ENCODE measurements at regions not wholly inside any gene's neighbourhood (a gene's known extent, or its start where the extent isn't known, plus 50 kb on each side); places are given as distances from the start of the nearest gene placed in this dataset.

- H3K27me3 ChIP-seq (ENCODE audit: control insufficient read depth, insufficient read depth, low read length): no peaks in the 10 kb centered on the region
- no peaks in the 10 kb centered on the region for H3K9me3 ChIP-seq (ENCODE audit: control insufficient read depth, insufficient read depth, low read depth, low read length)
- H3K79me2 ChIP-seq (ENCODE audit: control insufficient read depth, insufficient read depth, low read length): no peaks in the 10 kb centered on the region
- H3K36me3 ChIP-seq (ENCODE audit: control insufficient read depth, insufficient read depth, low read length): no peaks in the 10 kb centered on the region
- H3K4me1 ChIP-seq (ENCODE audit: control insufficient read depth, extremely low read depth, insufficient read depth, low read length): no peaks in the 10 kb centered on the region
- H3K4me3 ChIP-seq (replicated peaks in 1 of 4; ENCODE audit: control extremely low read depth in 1 of 4, insufficient read depth in 1 of 4, low read depth in 3 of 4, low read length in 4 of 4): no peak overlapping the region
- no peak overlapping the region for H2AFZ ChIP-seq (ENCODE audit: low read length)
- no peak overlapping the region for H3K27ac ChIP-seq (ENCODE audit: insufficient read depth, low read length)
- H3K4me2 ChIP-seq (ENCODE audit: extremely low read depth, insufficient read depth, low read length): no peak overlapping the region
- DNase-seq (ENCODE audit: low read depth in 2 of 2): peak in 1 of 2 donors; percentile 20
- TF ChIP-seq CTCF (conservative IDR thresholded peaks at IDR 0.05 in 1 of 2, IDR thresholded peaks at IDR 0.05 in 1 of 2; ENCODE audit: low read depth in 1 of 2, low read length in 2 of 2) (peak in 1 of 2 donors; percentile 15), EZH2 (IDR thresholded peaks at IDR 0.05; ENCODE audit: low read length, missing control alignments) (no peak)
- no peaks in the 10 kb centered on the region for H4K20me1 ChIP-seq (ENCODE audit: control insufficient read depth, extremely low read depth, insufficient read depth, low read length)
- H3K9ac ChIP-seq (ENCODE audit: insufficient read depth, low read length): no peak overlapping the region
Observed at GRCh38 chr2:142603759-142604158, 273.7 kb upstream of the KYNU start.

GRCh38 chr2:142602418-142602989 is 275.0 kb upstream of the KYNU start:
- no peak for TF ChIP-seq CTCF (conservative IDR thresholded peaks at IDR 0.05 in 1 of 2, IDR thresholded peaks at IDR 0.05 in 1 of 2; ENCODE audit: low read depth in 1 of 2, low read length in 2 of 2)
- H3K79me2 ChIP-seq (ENCODE audit: control insufficient read depth, insufficient read depth, low read length): no peaks in the 10 kb centered on the region

GRCh38 chr2:142601794-142602193 is 275.7 kb upstream of the KYNU start:
- no peak for TF ChIP-seq EZH2 (IDR thresholded peaks at IDR 0.05; ENCODE audit: low read length, missing control alignments)
- no peak for TF ChIP-seq CTCF (conservative IDR thresholded peaks at IDR 0.05 in 1 of 2, IDR thresholded peaks at IDR 0.05 in 1 of 2; ENCODE audit: low read depth in 1 of 2, low read length in 2 of 2)
- Histone ChIP-seq H3K9me3 (ENCODE audit: control insufficient read depth, insufficient read depth, low read depth, low read length) (no peaks in the 10 kb centered on the region), H3K36me3 (ENCODE audit: control insufficient read depth, insufficient read depth, low read length) (no peaks in the 10 kb centered on the region), H3K4me3 (replicated peaks in 1 of 4; ENCODE audit: control extremely low read depth in 1 of 4, insufficient read depth in 1 of 4, low read depth in 3 of 4, low read length in 4 of 4) (no peak overlapping the region), H3K27ac (ENCODE audit: insufficient read depth, low read length) (no peak overlapping the region), H2AFZ (ENCODE audit: low read length) (no peak overlapping the region), H3K9ac (ENCODE audit: insufficient read depth, low read length) (no peak overlapping the region), H3K79me2 (ENCODE audit: control insufficient read depth, insufficient read depth, low read length) (no peaks in the 10 kb centered on the region), H3K27me3 (ENCODE audit: control insufficient read depth, insufficient read depth, low read length) (no peaks in the 10 kb centered on the region), H3K4me1 (ENCODE audit: control insufficient read depth, extremely low read depth, insufficient read depth, low read length) (no peaks in the 10 kb centered on the region), H3K4me2 (ENCODE audit: extremely low read depth, insufficient read depth, low read length) (no peak overlapping the region), H4K20me1 (ENCODE audit: control insufficient read depth, extremely low read depth, insufficient read depth, low read length) (no peaks in the 10 kb centered on the region)
- no peak for DNase-seq (ENCODE audit: low read depth in 2 of 2)

More at GRCh38 chr2:142602418-142602989, 275.0 kb upstream of the KYNU start:
- H3K36me3 ChIP-seq (ENCODE audit: control insufficient read depth, insufficient read depth, low read length): no peaks in the 10 kb centered on the region
- no peaks in the 10 kb centered on the region for H3K27me3 ChIP-seq (ENCODE audit: control insufficient read depth, insufficient read depth, low read length)
- H3K4me3 ChIP-seq (replicated peaks in 1 of 4; ENCODE audit: control extremely low read depth in 1 of 4, insufficient read depth in 1 of 4, low read depth in 3 of 4, low read length in 4 of 4): no peak overlapping the region
- no peaks in the 10 kb centered on the region for H3K4me1 ChIP-seq (ENCODE audit: control insufficient read depth, extremely low read depth, insufficient read depth, low read length)
- H3K27ac ChIP-seq (ENCODE audit: insufficient read depth, low read length): no peak overlapping the region
- H4K20me1 ChIP-seq (ENCODE audit: control insufficient read depth, extremely low read depth, insufficient read depth, low read length): no peaks in the 10 kb centered on the region
- no peak overlapping the region for H3K4me2 ChIP-seq (ENCODE audit: extremely low read depth, insufficient read depth, low read length)
- no peak for DNase-seq (ENCODE audit: low read depth in 2 of 2)
- no peak overlapping the region for H3K9ac ChIP-seq (ENCODE audit: insufficient read depth, low read length)
- no peaks in the 10 kb centered on the region for H3K9me3 ChIP-seq (ENCODE audit: control insufficient read depth, insufficient read depth, low read depth, low read length)
- no peak overlapping the region for H2AFZ ChIP-seq (ENCODE audit: low read length)
